ENCODE measurements at regions not wholly inside any gene's neighbourhood (a gene's known extent, or its start where the extent isn't known, plus 50 kb on each side); places are given as distances from the start of the nearest gene placed in this dataset.

DNA sequence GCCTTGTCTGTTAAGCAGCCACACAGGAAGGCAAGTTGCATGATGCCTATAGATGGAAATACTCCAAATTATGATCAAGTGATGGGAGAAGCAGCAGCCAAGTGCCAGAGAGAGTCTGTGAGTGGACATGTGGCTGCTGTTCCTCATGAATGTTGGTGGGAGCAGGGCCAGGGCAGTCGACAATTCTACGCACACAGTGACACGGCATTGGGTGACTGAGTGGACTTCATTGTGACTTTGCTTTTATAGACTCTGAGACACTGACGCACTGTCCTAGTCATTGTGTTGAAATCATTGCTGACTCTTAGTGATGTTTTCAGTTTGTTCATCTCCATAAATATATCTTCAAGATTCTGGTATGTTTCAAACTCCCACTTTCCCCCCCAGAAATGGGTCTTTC lies 246.3 kb upstream of the SEMA6D start:
- TF ChIP-seq CTCF (IDR thresholded peaks at IDR 0.05) (no peak), POLR2A (IDR thresholded peaks at IDR 0.05) (no peak)

All from body of pancreas (tissue), 4 donors.